ENCODE measurements at regions not wholly inside any gene's neighbourhood (a gene's known extent, or its start where the extent isn't known, plus 50 kb on each side); places are given as distances from the start of the nearest gene placed in this dataset.
"Not testable (repeated sequence)": the region's sequence is repeated elsewhere in the genome, so short reads cannot be mapped to it uniquely, and the experiment has no call there.

- no peak for DNase-seq
Observed at GRCh38 chr2:150129921-150130575, 357.4 kb downstream of the RND3 start.

DNA sequence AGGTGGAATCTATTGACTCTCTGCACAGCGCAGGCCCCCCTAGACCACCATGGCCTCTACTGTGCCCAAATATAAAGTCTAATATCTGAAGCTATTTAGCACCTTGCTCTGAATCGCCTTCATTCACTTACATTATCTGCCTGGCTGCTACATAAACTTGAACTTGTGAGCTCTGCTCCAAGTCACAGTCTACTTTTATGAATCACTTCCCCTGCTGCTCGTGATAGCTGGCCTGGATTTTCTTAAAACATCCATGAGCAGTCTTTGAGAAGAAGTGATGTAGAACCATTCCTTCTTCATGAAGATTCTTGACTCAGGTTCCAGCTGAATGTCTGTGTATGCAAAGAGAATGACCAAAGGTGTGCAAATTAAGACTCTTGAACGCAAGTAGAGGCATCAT lies 359.5 kb downstream of the RND3 start:
- DNase-seq = peak; percentile 55

DNA sequence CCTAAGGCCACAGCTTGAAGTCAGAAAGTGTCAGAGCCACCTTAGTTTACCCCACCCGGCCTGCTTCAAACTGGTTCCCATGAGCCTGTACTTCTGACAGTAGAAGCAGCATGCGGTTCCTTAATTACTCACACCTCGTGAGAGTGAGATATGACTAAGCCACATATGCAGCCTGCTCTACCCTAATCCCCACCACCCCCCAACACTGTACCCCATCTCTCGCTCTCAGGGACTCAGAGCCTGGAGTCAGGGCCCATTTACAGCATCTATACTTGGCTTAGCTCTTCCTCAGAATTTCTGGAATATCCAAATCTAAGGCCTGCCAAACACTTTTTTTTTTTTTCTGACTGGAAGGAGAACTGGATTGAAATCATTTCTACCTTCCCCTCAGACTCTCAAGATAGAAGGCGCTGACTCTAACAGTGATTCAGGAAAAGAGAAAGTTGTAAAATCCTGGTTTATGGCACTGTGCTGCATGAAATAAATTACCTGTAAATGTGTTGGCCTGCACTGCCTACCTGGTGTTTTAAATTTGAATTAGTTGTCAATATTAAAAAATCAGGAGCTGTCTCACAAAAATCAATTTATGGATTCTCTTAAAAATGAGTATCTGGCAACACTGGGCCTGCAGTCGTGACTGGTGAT lies 360.0 kb downstream of the RND3 start:
- DNase-seq = no peak

DNA sequence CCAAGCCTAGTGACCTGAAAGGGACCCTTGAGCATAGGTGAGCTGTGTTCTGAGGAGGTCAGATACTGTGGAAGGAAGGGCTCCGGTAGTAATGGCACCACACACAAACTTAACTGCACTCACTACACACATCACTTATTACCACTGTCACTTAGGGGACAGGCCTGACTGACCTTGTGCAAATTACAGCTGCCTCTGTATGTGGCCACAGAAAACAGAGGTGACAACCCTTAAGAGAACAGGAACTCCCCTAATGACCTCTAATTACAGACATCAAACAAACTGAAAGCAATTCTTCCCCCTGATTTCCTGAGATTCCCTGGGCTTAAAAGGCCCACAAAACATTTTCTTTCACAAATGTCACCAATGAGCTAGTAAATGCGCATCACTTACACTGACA lies 360.6 kb downstream of the RND3 start:
- no peak for DNase-seq

DNA sequence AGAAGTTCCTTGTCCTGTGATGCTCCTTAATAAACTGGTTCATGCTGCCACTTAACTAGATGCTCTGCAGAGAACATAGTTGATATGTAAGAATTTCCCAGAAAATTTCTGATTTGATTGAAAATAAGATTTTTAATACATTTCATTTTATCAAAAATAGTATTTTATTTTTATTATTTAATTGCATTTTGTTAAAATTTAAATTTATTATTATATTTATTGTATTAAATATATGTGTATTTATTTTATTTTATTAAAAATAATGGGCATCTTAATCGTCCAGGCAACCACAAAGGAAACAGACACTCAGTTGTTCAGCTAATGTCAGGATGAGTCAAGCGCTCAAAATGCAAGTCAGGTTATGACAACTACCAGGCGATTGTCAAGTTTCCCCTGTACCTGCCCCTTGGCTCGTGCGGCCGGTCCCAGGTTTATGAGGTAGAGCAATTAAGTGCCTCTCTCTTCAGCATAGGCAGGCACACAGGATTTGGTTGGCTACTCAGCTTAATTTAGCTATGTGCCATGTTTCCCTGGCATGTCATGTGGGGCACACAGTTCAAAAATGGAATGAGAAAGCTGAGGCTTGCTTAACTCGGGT lies 361.2 kb downstream of the RND3 start:
- peak; percentile 30 for DNase-seq

GRCh38 chr2:150125708-150126107 lies 361.8 kb downstream of the RND3 start:
- DNase-seq = peak; percentile 90

DNA sequence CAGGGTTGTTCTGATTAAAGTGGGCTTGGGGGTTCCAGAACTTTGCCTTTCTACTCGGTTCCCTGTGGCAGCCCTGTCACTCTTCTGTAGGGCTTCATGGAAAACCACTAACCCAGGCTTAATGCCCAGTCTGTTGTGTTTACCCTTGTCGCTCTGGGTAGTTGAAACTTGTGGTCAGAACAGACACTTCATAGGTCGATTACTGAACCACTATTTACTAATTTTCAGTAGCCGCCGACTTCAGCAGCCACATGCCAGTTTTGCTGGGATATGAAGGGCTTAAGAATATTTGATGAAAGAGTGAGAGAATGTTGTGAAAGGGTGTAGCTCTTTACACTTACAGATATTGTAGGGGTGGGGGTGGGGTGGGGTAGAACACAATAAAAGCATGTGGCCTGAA lies 362.3 kb downstream of the RND3 start:
- DNase-seq = no peak

GRCh38 chr2:150124739-150125138 lies 362.7 kb downstream of the RND3 start:
- DNase-seq = peak; percentile 28

- peak; percentile 51 for DNase-seq
Observed at GRCh38 chr2:150122871-150123613, 364.4 kb downstream of the RND3 start.

GRCh38 chr2:150122156-150122555 lies 365.3 kb downstream of the RND3 start:
- no peak for DNase-seq

DNA sequence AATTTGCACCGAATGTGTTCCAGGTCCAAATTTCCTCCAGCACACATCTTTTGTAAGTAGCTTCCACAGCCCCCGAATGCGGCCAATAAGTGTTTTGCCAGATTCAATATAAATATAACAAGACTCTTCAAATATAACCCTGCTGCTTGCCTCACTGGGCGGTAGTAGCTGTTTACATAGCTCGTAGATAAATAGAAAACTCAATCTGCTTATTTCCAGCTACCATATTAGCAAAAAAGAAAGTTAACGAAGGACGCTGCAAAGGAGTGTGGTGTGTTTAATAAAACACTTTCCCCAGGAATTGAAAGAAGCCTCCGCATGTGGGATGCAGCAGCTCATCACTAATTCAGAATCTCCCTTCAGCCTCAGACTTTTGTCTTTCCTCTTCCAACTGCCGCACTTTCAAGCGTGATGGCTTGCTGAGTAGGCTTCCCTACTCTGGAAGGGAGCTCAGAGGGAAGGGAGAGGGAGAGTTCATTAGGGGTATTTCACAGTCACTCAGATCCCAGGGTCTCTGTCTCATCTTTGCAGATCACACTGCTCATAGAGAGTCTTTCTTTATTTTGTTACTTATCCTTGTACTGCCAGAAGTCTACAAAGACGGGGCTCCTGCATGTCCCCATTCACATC lies 367.0 kb downstream of the RND3 start:
- DNase-seq = no peak

GRCh38 chr2:150119819-150120218 lies 367.6 kb downstream of the RND3 start:
- DNase-seq = no peak

DNA sequence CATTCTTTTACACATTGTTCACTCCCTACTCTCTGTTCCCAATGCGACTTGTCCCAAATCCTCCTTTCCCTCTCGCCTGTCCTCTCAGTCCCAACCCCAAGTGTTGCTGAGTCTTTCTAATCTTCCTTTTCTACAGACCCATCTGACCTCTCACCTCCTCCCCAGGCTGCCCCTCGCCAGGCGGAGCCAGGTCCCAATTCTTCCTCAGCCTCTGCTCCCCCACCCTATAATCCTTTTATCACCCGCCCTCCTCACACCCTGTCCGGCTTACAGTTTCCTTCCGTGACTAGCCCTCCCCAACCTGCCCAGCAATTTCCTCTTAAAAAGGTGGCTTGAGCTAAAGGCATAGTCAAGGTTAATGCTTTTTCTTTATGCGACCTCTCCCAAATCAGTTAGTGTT lies 373.4 kb downstream of the RND3 start:
- DNase-seq = not testable (repeated sequence)

GRCh38 chr2:150110548-150110947 lies 376.9 kb downstream of the RND3 start:
- no peak for DNase-seq

DNA sequence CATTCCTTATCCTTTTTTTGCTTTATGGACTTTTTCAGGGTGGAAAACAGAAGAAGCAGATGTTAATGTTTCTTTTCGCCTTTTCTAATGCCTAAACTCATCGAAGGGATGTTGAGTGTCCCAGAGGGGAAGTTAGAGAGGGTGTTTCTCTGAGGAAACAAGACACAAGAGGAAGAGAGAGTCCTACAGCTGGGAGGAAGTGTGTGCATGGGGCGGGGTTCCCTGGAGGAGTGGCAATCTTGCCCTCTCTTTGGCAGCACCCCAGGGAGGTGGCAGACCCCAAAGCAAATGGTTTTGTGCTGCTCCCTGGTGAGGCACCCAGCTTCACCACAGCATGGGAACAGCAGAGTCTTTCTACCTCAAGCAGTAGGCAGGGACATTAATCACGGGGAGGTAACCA lies 377.6 kb downstream of the RND3 start:
- DNase-seq = no peak

DNA sequence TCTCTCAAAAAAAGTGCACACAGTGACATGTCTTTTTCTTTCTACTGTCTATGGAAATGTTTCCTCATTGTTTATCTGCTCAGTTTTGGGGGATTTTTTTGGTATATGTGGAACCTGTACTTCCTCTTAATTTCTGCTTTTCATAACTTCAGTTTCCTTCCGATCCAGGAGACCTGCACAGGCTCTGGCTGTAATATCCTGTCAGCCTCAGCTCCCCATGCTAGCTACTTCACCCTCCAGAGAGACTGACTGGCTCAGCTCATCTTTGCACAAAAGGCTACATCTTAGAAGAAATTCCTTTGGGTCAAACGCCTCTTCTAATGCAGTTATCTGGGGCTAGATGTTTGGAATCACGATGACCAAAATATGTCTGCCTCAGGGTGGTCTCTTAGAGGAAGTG lies 378.4 kb downstream of the RND3 start:
- DNase-seq = no peak

GRCh38 chr2:150107816-150108215 lies 379.7 kb downstream of the RND3 start:
- no peak for DNase-seq

DNA sequence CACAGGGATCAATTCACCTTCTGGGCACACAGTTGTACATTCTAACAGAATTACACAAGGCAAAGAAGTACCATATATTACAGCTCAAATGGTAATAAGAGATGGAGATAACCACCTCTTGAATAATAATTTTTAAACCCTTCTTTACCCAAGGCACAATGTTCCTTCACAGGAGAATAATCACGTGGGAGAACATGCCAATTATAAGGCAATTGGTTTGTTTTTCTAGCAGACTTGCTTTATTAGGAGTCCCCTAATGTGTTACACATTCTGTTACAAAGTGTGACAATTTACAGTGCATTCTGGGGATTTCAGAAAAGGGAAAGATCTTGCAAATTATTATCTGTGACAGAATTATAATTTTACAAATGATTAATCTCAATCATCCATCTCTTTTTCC lies 380.3 kb downstream of the RND3 start:
- DNase-seq = no peak

DNA sequence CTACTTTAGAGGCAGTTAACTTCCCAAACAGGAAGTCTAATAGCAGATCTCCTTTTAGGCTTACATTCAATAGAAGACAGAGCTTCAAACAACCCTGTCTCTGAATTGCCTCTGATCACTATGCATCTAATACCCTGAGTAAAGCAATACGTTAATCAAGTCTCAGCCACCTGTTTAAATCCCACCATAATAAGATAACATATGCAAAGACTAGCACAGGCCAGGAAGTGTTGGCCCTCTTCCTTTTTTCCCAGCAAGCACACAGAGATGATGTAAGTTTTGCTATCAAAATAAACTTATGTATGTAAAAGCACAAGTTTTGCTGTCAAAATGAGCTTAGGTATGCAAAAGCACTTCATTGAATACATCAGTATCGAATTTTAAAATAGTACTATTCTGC lies 385.5 kb downstream of the RND3 start:
- DNase-seq = no peak

- no peak for DNase-seq
Observed at GRCh38 chr2:150100834-150101233, 386.6 kb downstream of the RND3 start.

- no peak for DNase-seq
Observed at GRCh38 chr2:150100336-150100735, 387.1 kb downstream of the RND3 start.

- DNase-seq = no peak
Observed at GRCh38 chr2:150099805-150100204, 387.7 kb downstream of the RND3 start.

DNA sequence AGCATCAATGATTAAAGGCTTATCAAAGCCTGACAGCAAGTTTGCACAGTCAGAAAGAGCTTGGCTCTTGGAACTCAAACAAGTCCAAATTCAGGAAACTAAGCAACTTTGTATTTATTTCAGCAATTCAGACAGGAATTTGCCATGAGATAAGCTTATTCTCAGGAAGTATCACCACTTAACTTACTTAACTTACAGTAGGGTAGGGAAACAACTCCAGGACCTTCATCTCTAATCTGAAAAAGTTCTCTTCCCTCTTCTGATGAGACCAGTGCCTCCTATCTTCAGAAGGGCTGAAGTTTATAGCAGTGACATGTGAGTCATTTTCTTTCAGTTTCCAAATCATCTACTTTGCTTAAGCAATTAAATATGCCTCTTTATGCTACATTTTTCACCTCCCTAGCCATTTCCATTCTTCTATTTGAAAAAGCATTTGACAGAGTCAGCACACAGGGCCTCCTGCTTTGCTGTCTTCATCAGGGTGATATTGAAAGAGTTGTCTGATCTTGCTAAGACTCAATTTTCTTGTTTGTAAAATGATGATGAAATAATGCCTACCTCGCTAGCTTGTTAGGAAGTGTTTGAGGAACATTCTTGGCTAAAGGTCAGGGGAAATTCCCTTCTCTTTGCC lies 389.5 kb downstream of the RND3 start:
- peak; percentile 17 for DNase-seq

Measured in fibroblast of upper back skin (primary cell).